HEK293 (cell line): ENCODE measurements at regions not wholly inside any gene's neighbourhood (a gene's known extent, or its start where the extent isn't known, plus 50 kb on each side); places are given as distances from the start of the nearest gene placed in this dataset.

Experiments
- BCL11A ChIP-seq: fragments of 450-650 bp; formaldehyde crosslinking; IDR thresholded peaks from 2 replicates; pipeline ENCODE4 v1.5.1; 2016; ENCODE audit warnings: low read depth, missing biosample characterization, missing genetic modification characterization
- HOXD13 ChIP-seq: sonication (generic); formaldehyde crosslinking; IDR thresholded peaks from 2 replicates; pipeline ENCODE4 v1.8.0; 2022; ENCODE audit warnings: missing genetic modification reagents, borderline replicate concordance
- KLF7 ChIP-seq: fragments of 450-650 bp; formaldehyde crosslinking; IDR thresholded peaks from 2 replicates; pipeline ENCODE4 v1.5.1; 2016; ENCODE audit warnings: missing biosample characterization, missing genetic modification characterization, borderline replicate concordance
- MYNN ChIP-seq: fragments of 450-650 bp; formaldehyde crosslinking; IDR thresholded peaks from 2 replicates; pipeline ENCODE4 v1.5.1; 2016; ENCODE audit warnings: missing biosample characterization, missing genetic modification characterization, borderline replicate concordance
- OSR2 ChIP-seq: fragments of 450-650 bp; formaldehyde crosslinking; IDR thresholded peaks from 2 replicates; pipeline ENCODE4 v1.5.1; 2016; ENCODE audit warnings: missing biosample characterization, missing genetic modification characterization
- SCRT1 ChIP-seq: fragments of 450-650 bp; formaldehyde crosslinking; IDR thresholded peaks from 2 replicates; pipeline ENCODE4 v1.5.1; 2016; ENCODE audit warnings: missing biosample characterization, missing genetic modification characterization, borderline replicate concordance
- SCRT2 ChIP-seq: fragments of 450-650 bp; formaldehyde crosslinking; IDR thresholded peaks from 2 replicates; pipeline ENCODE4 v1.5.1; 2016; ENCODE audit warnings: missing biosample characterization, missing genetic modification characterization
- YY2 ChIP-seq: fragments of 450-650 bp; formaldehyde crosslinking; IDR thresholded peaks from 2 replicates; pipeline ENCODE4 v1.5.1; 2016; ENCODE audit warnings: missing biosample characterization, missing genetic modification characterization
- ZBTB17 ChIP-seq: fragments of 450-650 bp; formaldehyde crosslinking; IDR thresholded peaks from 2 replicates; pipeline ENCODE4 v1.5.1; 2016; ENCODE audit warnings: missing biosample characterization, missing genetic modification characterization
- ZBTB48 ChIP-seq: fragments of 450-650 bp; formaldehyde crosslinking; IDR thresholded peaks from 2 replicates; pipeline ENCODE4 v1.5.1; 2016; ENCODE audit warnings: missing biosample characterization, missing genetic modification characterization
- ZNF132 ChIP-seq: fragments of 450-650 bp; formaldehyde crosslinking; IDR thresholded peaks from 2 replicates; pipeline ENCODE4 v1.5.1; 2017; ENCODE audit warnings: missing biosample characterization, missing genetic modification characterization, borderline replicate concordance
- ZNF16 ChIP-seq: fragments of 450-650 bp; formaldehyde crosslinking; IDR thresholded peaks from 2 replicates; pipeline ENCODE4 v1.5.1; 2016; ENCODE audit warnings: low read depth, missing biosample characterization, missing genetic modification characterization
- ZNF18 ChIP-seq: fragments of 450-650 bp; formaldehyde crosslinking; IDR thresholded peaks from 2 replicates; pipeline ENCODE4 v1.5.1; 2016; ENCODE audit warnings: missing biosample characterization, missing genetic modification characterization
- ZNF221 ChIP-seq: fragments of 450-650 bp; formaldehyde crosslinking; IDR thresholded peaks from 2 replicates; pipeline ENCODE4 v1.5.1; 2017; ENCODE audit warnings: missing biosample characterization, missing genetic modification characterization, borderline replicate concordance
- ZNF239 ChIP-seq: fragments of 450-650 bp; formaldehyde crosslinking; IDR thresholded peaks from 2 replicates; pipeline ENCODE4 v1.5.1; 2016; ENCODE audit warnings: missing biosample characterization, missing genetic modification characterization
- ZNF24 ChIP-seq: fragments of 450-650 bp; formaldehyde crosslinking; IDR thresholded peaks from 2 replicates; pipeline ENCODE4 v1.5.1; 2016; ENCODE audit warnings: missing biosample characterization, missing genetic modification characterization
- ZNF280D ChIP-seq: fragments of 450-650 bp; formaldehyde crosslinking; IDR thresholded peaks from 2 replicates; pipeline ENCODE4 v1.5.1; 2016; ENCODE audit warnings: missing biosample characterization, missing genetic modification characterization
- ZNF366 ChIP-seq: fragments of 450-650 bp; formaldehyde crosslinking; conservative IDR thresholded peaks from 2 replicates; pipeline ENCODE4 v1.5.1; 2016; ENCODE audit warnings: missing biosample characterization, missing genetic modification characterization
- ZNF433 ChIP-seq: fragments of 450-650 bp; formaldehyde crosslinking; IDR thresholded peaks from 2 replicates; pipeline ENCODE4 v1.5.1; 2016; ENCODE audit warnings: missing biosample characterization, missing genetic modification characterization, low read depth
- ZNF513 ChIP-seq: fragments of 450-650 bp; IDR thresholded peaks from 2 replicates; pipeline ENCODE4 v1.5.1; 2018; ENCODE audit warnings: missing biosample characterization, missing genetic modification characterization
- ZNF521 ChIP-seq: fragments of 450-650 bp; formaldehyde crosslinking; IDR thresholded peaks from 2 replicates; pipeline ENCODE4 v1.5.1; 2017; ENCODE audit warnings: missing biosample characterization, mild to moderate bottlenecking, missing genetic modification characterization
- ZNF549 ChIP-seq: fragments of 450-650 bp; IDR thresholded peaks from 2 replicates; pipeline ENCODE4 v1.5.1; 2018; ENCODE audit warnings: missing biosample characterization, missing genetic modification characterization, mild to moderate bottlenecking, inconsistent platforms, moderate library complexity
- ZNF558 ChIP-seq: fragments of 450-650 bp; formaldehyde crosslinking; IDR thresholded peaks from 2 replicates; pipeline ENCODE4 v1.5.1; 2016; ENCODE audit warnings: missing biosample characterization, missing genetic modification characterization
- ZNF561 ChIP-seq: fragments of 450-650 bp; IDR thresholded peaks from 2 replicates; pipeline ENCODE4 v1.5.1; 2018; ENCODE audit warnings: missing biosample characterization, missing genetic modification characterization, borderline replicate concordance
- ZNF670 ChIP-seq: fragments of 450-650 bp; formaldehyde crosslinking; IDR thresholded peaks from 2 replicates; pipeline ENCODE4 v1.5.1; 2016; ENCODE audit warnings: missing biosample characterization, missing genetic modification characterization, low read depth
- ZNF747 ChIP-seq: fragments of 450-650 bp; formaldehyde crosslinking; IDR thresholded peaks from 2 replicates; pipeline ENCODE4 v1.5.1; 2016; ENCODE audit warnings: missing biosample characterization, missing genetic modification characterization
- ZNF76 ChIP-seq: fragments of 450-650 bp; formaldehyde crosslinking; IDR thresholded peaks from 2 replicates; pipeline ENCODE4; 2016; ENCODE audit warnings: low read depth, missing biosample characterization, missing genetic modification characterization, borderline replicate concordance
- ZNF768 ChIP-seq: fragments of 450-650 bp; formaldehyde crosslinking; IDR thresholded peaks from 2 replicates; pipeline ENCODE4 v1.5.1; 2018; ENCODE audit warnings: missing biosample characterization, mild to moderate bottlenecking, missing genetic modification characterization
- ZNF843 ChIP-seq: fragments of 450-650 bp; formaldehyde crosslinking; IDR thresholded peaks from 2 replicates; pipeline ENCODE4 v1.5.1; 2016; ENCODE audit warnings: missing biosample characterization, missing genetic modification characterization
- ZSCAN16 ChIP-seq: fragments of 450-650 bp; formaldehyde crosslinking; IDR thresholded peaks from 2 replicates; pipeline ENCODE4 v1.5.1; 2016; ENCODE audit warnings: missing biosample characterization, missing genetic modification characterization
- ZSCAN23 ChIP-seq: fragments of 450-650 bp; formaldehyde crosslinking; IDR thresholded peaks from 2 replicates; pipeline ENCODE4 v1.5.1; 2016; ENCODE audit warnings: missing biosample characterization, missing genetic modification characterization
- TF ChIP-seq, protein P1 (sequence below): fragments of 450-650 bp; formaldehyde crosslinking; IDR thresholded peaks from 2 replicates; pipeline ENCODE4 v1.5.1; 2016; ENCODE audit warnings: missing biosample characterization, missing genetic modification characterization
- TF ChIP-seq, protein P2 (sequence below): fragments of 450-650 bp; formaldehyde crosslinking; IDR thresholded peaks from 2 replicates; pipeline ENCODE4 v1.5.1; 2017; ENCODE audit warnings: missing biosample characterization, mild to moderate bottlenecking, missing genetic modification characterization, moderate library complexity

GRCh38 chr7:17600340-17600752, 301.9 kb downstream of the AHR start (continued):
- no peak for TF ChIP-seq ZNF513 (tag by site-specific recombination)
- TF ChIP-seq, protein P1, sequence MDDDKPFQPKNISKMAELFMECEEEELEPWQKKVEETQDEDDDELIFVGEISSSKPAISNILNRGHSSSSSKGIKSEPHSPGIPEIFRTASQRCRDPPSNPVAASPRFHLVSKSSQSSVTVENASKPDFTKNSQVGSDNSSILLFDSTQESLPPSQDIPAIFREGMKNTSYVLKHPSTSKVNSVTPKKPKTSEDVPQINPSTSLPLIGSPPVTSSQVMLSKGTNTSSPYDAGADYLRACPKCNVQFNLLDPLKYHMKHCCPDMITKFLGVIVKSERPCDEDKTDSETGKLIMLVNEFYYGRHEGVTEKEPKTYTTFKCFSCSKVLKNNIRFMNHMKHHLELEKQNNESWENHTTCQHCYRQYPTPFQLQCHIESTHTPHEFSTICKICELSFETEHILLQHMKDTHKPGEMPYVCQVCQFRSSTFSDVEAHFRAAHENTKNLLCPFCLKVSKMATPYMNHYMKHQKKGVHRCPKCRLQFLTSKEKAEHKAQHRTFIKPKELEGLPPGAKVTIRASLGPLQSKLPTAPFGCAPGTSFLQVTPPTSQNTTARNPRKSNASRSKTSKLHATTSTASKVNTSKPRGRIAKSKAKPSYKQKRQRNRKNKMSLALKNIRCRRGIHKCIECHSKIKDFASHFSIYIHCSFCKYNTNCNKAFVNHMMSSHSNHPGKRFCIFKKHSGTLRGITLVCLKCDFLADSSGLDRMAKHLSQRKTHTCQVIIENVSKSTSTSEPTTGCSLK = no peak
- TF ChIP-seq ZNF843 (tag by site-specific recombination) = peak; percentile 63
- peak; percentile 72; the same call in 1 of the 2 replicates for TF ChIP-seq HOXD13
- no peak for TF ChIP-seq ZNF132
- TF ChIP-seq BCL11A (tag by site-specific recombination) = no peak
- TF ChIP-seq OSR2 (tag by site-specific recombination) = peak; percentile 98
- no peak for TF ChIP-seq YY2 (tag by site-specific recombination)
- no peak for TF ChIP-seq ZNF366 (tag by site-specific recombination)
- TF ChIP-seq ZNF76 (tag by site-specific recombination) = no peak
- TF ChIP-seq ZNF16 (tag by site-specific recombination) = no peak
- TF ChIP-seq, protein P2, sequence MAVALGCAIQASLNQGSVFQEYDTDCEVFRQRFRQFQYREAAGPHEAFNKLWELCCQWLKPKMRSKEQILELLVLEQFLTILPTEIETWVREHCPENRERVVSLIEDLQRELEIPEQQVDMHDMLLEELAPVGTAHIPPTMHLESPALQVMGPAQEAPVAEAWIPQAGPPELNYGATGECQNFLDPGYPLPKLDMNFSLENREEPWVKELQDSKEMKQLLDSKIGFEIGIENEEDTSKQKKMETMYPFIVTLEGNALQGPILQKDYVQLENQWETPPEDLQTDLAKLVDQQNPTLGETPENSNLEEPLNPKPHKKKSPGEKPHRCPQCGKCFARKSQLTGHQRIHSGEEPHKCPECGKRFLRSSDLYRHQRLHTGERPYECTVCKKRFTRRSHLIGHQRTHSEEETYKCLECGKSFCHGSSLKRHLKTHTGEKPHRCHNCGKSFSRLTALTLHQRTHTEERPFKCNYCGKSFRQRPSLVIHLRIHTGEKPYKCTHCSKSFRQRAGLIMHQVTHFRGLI (tag by site-specific recombination) = no peak
- TF ChIP-seq ZNF433 (tag by site-specific recombination) = no peak
- TF ChIP-seq ZBTB48 = no peak
- no peak for TF ChIP-seq ZNF549 (tag by site-specific recombination)
- no peak for TF ChIP-seq ZNF239 (tag by site-specific recombination)
- no peak for TF ChIP-seq ZNF221 (tag by site-specific recombination)
- TF ChIP-seq SCRT2 (tag by site-specific recombination) = no peak
- no peak for TF ChIP-seq ZSCAN16
- no peak for TF ChIP-seq ZNF280D (tag by site-specific recombination)
- no peak for TF ChIP-seq ZBTB17
- TF ChIP-seq KLF7 (tag by site-specific recombination) = no peak
- no peak for TF ChIP-seq ZSCAN23 (tag by site-specific recombination)
- TF ChIP-seq ZNF768 (tag by site-specific recombination) = no peak
- TF ChIP-seq ZNF747 (tag by site-specific recombination) = no peak
- no peak for TF ChIP-seq ZNF18
- TF ChIP-seq ZNF521 (tag by site-specific recombination) = no peak
- TF ChIP-seq ZNF670 (tag by site-specific recombination) = no peak
- no peak for TF ChIP-seq ZNF558
- TF ChIP-seq MYNN (tag by site-specific recombination) = no peak
- TF ChIP-seq ZNF24 (tag by site-specific recombination) = peak; percentile 54
- no peak for TF ChIP-seq SCRT1 (tag by site-specific recombination)
- no peak for TF ChIP-seq ZNF561
